Calu3 (cell line): ENCODE measurements at regions not wholly inside any gene's neighbourhood (a gene's known extent, or its start where the extent isn't known, plus 50 kb on each side); places are given as distances from the start of the nearest gene placed in this dataset.

ENCODE experiments used
- BruUV-seq: library from RNA; stranded (reverse); fragments of 400-500 nt; replicated peaks from 2 replicates; lab custom pipeline; 2021; lab: Mats Ljungman, UMichigan
- CTCF ChIA-PET: fragments of 300-600 bp; sonication (Branson Sonifier 250); formaldehyde crosslinking; loops from one replicate; lab custom pipeline; 2022; ENCODE audit warnings: antibody characterized with exemption; lab: Charles Lee
- DNase-seq: peaks from one replicate; pipeline ENCODE4 v3.0.0; 2022
- H3K27ac Mint-ChIP-seq: one replicate; pipeline ENCODE4 v1.8.0; 2022; ENCODE audit warnings: mixed read lengths; ENCODE audit not compliant: unreplicated experiment
- H3K27me3 Mint-ChIP-seq: one replicate; pipeline ENCODE4 v1.8.0; 2022; ENCODE audit warnings: mixed read lengths; ENCODE audit not compliant: unreplicated experiment
- H3K36me3 Mint-ChIP-seq: one replicate; pipeline ENCODE4 v1.8.0; 2022; ENCODE audit warnings: mild to moderate bottlenecking, moderate library complexity, mixed read lengths; ENCODE audit not compliant: insufficient read depth, unreplicated experiment
- H3K4me1 Mint-ChIP-seq: one replicate; pipeline ENCODE4 v1.8.0; 2022; ENCODE audit warnings: mild to moderate bottlenecking, low read depth, mixed read lengths; ENCODE audit not compliant: unreplicated experiment
- H3K4me3 Mint-ChIP-seq: one replicate; pipeline ENCODE4 v1.8.0; 2022; ENCODE audit warnings: mild to moderate bottlenecking, low read depth, moderate library complexity, mixed read lengths; ENCODE audit not compliant: unreplicated experiment
- H3K9me3 Mint-ChIP-seq: one replicate; pipeline ENCODE4 v1.8.0; 2022; ENCODE audit warnings: low read depth, mixed read lengths; ENCODE audit not compliant: unreplicated experiment
- intact Hi-C: fragments of 100-400 bp; cut with micrococcal nuclease; formaldehyde crosslinking; loops from one replicate; pipeline ENCODE4 v1.10.0; 2022; ENCODE audit not compliant: unreplicated experiment
- TF ChIP-seq, protein P1 (sequence below): fragments of 200-600 bp; IDR thresholded peaks from one replicate; pipeline ENCODE4 v1.8.0; 2022; ENCODE audit warnings: antibody characterized with exemption; ENCODE audit not compliant: unreplicated experiment

DNA sequence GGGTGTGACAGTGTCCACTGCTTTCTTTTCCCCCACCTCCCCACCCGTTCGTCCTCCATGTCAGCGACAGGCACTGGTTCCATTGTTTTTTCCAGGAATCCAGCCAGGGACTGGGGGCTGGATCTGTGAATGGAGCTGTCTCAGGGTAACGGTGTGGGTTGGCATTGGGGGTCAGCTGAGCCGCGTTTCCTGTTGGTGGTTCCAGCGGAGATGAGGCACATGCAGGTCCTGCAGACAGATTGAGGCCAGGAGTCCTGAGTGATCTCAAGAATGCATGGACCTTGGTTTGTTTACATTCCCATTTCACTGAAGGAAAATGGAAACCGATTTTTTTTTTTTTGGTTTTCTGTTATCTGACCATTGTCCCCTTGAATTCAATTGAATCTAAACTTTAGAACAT is 303.9 kb downstream of the FGF9 start:
- TF ChIP-seq, protein P1, sequence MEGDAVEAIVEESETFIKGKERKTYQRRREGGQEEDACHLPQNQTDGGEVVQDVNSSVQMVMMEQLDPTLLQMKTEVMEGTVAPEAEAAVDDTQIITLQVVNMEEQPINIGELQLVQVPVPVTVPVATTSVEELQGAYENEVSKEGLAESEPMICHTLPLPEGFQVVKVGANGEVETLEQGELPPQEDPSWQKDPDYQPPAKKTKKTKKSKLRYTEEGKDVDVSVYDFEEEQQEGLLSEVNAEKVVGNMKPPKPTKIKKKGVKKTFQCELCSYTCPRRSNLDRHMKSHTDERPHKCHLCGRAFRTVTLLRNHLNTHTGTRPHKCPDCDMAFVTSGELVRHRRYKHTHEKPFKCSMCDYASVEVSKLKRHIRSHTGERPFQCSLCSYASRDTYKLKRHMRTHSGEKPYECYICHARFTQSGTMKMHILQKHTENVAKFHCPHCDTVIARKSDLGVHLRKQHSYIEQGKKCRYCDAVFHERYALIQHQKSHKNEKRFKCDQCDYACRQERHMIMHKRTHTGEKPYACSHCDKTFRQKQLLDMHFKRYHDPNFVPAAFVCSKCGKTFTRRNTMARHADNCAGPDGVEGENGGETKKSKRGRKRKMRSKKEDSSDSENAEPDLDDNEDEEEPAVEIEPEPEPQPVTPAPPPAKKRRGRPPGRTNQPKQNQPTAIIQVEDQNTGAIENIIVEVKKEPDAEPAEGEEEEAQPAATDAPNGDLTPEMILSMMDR, result no peak
- intact Hi-C loops, result no loop called here
- BruUV-seq, result no TSS peak
- no peak for DNase-seq
- no peak overlapping the region for H3K4me3 Mint-ChIP-seq
- no peaks in the 10 kb centered on the region for H3K4me1 Mint-ChIP-seq
- H3K27me3 Mint-ChIP-seq, result no peaks in the 10 kb centered on the region
- CTCF ChIA-PET, result no interaction called here
- no peaks in the 10 kb centered on the region for H3K9me3 Mint-ChIP-seq
- no peaks in the 10 kb centered on the region for H3K36me3 Mint-ChIP-seq
- no peak overlapping the region for H3K27ac Mint-ChIP-seq

DNA sequence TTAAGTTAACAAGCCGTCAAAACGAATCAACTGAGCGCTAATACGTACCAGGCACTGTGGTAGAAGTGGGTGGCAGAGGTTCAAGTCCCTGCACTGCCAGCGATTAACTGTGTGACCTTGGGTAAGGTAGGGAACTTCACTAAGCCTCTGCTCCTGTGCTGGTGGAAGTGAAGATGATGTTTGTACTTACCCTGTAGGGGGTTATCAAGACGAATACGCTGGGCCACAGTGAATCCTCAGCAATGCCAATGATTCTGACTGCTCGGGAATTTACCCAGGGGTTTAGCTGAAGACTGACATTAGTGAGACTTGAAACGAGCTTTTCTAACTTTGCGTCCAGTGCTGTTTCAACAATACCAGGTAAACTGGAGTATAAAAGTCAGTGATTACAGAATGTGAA is 305.3 kb downstream of the FGF9 start:
- DNase-seq, result no peak
- Mint-ChIP-seq H3K4me1 (no peaks in the 10 kb centered on the region), H3K27me3 (no peaks in the 10 kb centered on the region), H3K27ac (no peak overlapping the region), H3K4me3 (no peak overlapping the region), H3K9me3 (no peaks in the 10 kb centered on the region), H3K36me3 (no peaks in the 10 kb centered on the region)
- intact Hi-C loops, result no loop called here
- no TSS peak for BruUV-seq
- CTCF ChIA-PET, result no interaction called here
- TF ChIP-seq, protein P1, result no peak

DNA sequence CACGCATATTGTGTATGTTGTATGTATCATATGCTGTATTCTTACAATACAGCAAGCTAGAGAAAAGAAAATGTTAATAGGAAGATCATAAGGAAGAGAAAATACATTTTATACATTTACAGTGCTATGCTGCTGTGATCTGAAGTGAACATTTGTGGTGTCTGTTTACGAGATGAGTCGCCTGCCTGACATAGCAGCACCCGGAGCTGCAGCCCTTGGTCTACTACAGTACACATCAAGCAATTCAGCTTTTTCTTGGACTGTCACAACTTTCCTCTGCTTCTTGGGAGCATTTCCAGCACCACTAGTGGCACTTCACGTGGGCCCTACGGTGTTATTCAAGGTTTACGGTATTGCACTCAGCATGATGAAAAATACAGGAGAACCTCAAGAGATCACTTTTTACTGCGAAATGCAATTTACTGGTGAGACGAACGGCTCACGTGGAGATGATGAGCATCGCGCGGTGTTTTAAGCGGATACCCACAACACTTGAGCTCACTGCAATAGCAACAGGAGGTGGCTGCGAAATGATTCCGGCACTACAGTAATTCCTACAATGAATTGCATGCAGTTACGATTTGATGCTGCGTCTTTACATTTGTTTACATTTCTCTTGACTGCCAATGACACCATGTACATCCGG is 308.4 kb downstream of the FGF9 start:
- H3K4me3 Mint-ChIP-seq, result no peak overlapping the region

DNA sequence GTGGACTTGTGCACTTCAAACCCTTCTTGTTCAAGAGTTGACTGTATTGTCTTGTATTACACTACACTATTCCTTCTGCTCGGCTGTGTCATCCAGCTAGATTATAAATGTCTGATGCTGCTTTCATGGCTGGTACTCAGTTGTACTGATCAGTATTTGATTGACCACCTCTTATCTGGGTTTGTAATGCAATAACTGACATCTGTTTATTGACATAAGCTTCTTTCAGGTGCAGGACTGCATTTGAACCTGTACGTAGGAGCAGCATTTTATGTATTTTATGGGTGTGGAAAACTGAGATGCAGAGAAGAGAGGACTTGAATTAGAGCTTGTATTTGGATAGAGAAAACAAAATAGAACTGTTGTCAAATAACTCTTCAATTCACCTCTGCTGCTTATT is 309.2 kb downstream of the FGF9 start:
- no TSS peak for BruUV-seq
- TF ChIP-seq, protein P1, result no peak
- H3K36me3 Mint-ChIP-seq, result no peaks in the 10 kb centered on the region
- no peak overlapping the region for H3K4me3 Mint-ChIP-seq
- CTCF ChIA-PET, result interaction anchor here (0.7 kb wide), 1 partner anchor 317 kb away, joined by 4 read pairs; no protein-coding TSS in a partner anchor
- H3K4me1 Mint-ChIP-seq, result no peaks in the 10 kb centered on the region
- no peaks in the 10 kb centered on the region for H3K9me3 Mint-ChIP-seq
- no peaks in the 10 kb centered on the region for H3K27me3 Mint-ChIP-seq
- no peak overlapping the region for H3K27ac Mint-ChIP-seq
- intact Hi-C loops, result no loop called here
- no peak for DNase-seq

More for the DNA sequence above, 308.4 kb downstream of the FGF9 start:
- Mint-ChIP-seq H3K36me3 (no peaks in the 10 kb centered on the region), H3K27ac (no peak overlapping the region), H3K9me3 (no peaks in the 10 kb centered on the region), H3K4me1 (no peaks in the 10 kb centered on the region), H3K27me3 (no peaks in the 10 kb centered on the region)
- CTCF ChIA-PET, result no interaction called here
- TF ChIP-seq, protein P1, result no peak
- no peak for DNase-seq
- BruUV-seq, result no TSS peak
- intact Hi-C loops, result no loop called here
